Hypothalamus (tissue), 51 donors: ENCODE measurements at regions not wholly inside any gene's neighbourhood (a gene's known extent, or its start where the extent isn't known, plus 50 kb on each side); places are given as distances from the start of the nearest gene placed in this dataset.
"Not testable (repeated sequence)": the region's sequence is repeated elsewhere in the genome, so short reads cannot be mapped to it uniquely, and the experiment has no call there.

ENCODE experiments used
- DNase-seq, 51 donors: peaks; one replicate each; lab custom pipeline; 2025; lab: John Stamatoyannopoulos, UW

DNA sequence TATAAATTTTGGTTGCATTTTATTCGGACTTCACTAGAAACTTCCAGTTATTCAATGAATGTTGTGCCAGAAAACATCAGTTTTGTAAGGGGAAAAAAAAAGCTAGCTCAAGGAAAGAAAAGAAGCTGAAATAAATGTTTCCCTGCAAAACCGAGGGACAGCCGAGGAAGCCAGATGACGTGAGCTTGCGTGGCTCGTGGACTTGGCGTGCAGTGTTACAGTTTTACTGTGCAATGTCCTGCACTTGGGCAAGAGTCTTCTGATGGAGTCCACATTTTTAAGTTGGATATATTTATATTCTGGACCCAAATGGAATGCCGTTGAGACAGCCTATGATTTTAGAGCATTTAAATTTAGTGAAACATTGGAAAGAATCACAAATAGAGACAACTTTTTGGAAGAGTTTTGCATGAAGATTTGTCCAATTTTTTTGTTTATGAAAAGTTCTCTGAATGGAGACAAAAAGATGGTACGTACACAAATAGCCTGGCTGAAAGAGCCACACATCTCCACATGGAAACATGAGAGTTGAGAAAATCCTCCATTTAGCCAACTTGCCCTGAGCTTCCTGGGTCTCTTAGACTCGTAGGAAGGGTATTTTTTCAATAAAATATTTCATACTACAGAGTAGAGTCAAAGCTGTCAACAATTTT, 210.5 kb downstream of the BANP start:
- DNase-seq = not testable (repeated sequence)

GRCh38 chr16:88162778-88163177, 211.5 kb downstream of the BANP start:
- DNase-seq = not testable (repeated sequence)

GRCh38 chr16:88164196-88165039, 213.2 kb downstream of the BANP start:
- DNase-seq = not testable (repeated sequence)

DNA sequence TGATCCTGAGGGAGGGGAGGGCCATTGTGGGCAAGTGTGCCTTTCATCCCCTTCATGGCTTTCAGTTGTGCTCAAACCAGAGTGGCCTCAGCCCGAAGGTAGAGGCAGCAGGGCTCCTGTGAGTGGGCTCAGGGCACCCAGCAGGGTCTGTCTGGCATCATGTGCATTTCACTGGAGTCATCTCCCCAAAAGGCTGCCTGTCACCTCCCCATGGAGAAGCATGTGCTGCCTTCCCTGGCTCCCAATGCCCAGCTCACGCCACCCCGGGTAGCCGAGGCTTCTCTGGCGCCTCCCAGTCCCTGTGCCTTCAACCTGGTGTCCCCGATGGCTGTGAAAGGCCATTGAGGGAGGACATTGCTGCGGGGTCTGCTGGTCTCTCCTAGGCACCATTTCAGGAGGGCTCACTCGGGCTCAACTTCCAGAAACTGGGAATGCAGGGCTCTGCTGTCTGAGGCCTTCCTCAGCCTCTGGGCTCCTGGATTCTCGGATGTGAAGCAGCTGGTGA, 213.9 kb downstream of the BANP start:
- DNase-seq = not testable (repeated sequence)

DNA sequence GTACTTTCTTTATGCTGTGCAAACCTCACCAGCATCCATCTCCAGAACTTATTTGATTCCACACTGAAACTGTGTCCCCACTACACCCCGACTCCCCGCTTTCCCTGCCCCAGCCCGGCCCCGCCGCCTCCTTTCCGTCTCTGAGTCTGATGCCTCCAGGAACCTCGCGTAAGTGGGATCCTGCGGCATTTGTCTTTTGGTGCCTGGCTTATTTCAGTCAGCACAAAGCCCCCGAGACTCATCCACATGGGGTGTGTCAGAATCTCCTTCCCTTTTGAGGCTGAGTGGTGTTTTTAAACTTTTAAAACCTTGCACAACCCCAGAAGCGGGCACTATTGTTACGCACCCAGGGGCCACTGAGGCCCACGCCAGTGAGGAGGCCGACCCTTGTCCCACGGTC, 214.4 kb downstream of the BANP start:
- not testable (repeated sequence) for DNase-seq

DNA sequence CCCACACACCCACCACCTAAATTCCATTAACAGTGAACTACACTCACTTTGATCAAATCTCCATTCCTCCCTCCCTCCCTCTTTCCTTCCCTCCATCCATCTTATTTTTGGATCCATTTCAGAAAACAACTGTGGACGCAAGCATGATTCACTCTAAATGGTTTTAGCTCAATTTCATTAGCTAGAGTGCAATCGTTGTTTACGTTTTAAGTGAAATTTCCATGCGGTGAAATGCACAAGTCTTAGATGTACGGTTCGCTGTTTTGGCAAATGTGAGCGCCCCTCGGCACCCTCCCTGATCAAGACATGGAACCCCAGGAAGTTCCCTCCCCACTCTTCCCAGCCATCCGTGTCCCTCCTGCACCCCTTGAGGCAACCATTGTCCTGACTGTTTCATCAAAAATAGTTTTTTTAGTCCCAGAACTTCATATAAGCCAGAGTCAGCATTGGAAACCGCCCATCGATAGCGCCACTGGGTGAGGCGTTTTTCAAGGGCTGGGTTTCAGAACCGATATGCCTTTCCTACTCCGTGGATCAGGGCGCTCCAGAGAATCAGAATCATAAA, 215.1 kb downstream of the BANP start:
- not testable (repeated sequence) for DNase-seq

DNA sequence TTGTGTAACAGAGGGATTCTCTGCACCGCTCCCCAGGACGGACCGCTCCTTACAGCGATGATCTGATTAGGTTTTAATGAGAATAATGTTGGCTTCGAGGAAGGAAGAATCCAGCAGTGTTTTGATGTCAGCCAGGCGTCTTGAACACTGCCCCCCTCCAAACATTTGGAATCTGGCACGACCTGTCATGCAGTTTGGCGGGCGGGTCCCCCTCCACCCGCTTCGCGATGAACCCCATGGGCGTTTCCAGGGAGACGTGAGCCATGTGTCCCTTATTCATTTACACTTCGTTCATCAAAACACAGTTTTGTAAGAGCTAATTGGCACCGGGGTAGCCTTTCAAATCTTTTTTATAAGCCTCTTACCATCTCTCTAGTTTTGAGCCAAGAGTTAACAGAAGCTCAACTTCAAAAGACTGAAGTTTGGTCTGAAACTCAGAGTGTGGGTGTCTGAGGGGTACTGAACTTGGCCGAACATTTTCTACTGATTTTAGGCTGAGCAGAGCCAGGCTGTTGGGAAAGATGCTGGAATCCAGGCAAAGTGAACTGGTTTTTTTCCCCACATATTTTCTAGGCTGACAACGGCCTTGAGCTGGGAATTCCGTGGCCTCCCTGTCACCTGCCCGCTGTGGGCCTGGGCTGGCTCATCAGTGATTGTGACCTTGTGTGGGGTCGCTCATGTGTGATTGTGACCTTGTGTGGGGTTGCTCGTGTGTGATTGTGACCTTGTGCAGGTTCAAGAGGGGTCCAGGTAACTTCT, 214.8 kb upstream of the ZNF469 start:
- DNase-seq = peak in 5 of 51 donors; percentile 6 to 22 (median 15)

- DNase-seq = not testable (repeated sequence)
Observed at GRCh38 chr16:88168557-88168949, 214.2 kb upstream of the ZNF469 start.

DNA sequence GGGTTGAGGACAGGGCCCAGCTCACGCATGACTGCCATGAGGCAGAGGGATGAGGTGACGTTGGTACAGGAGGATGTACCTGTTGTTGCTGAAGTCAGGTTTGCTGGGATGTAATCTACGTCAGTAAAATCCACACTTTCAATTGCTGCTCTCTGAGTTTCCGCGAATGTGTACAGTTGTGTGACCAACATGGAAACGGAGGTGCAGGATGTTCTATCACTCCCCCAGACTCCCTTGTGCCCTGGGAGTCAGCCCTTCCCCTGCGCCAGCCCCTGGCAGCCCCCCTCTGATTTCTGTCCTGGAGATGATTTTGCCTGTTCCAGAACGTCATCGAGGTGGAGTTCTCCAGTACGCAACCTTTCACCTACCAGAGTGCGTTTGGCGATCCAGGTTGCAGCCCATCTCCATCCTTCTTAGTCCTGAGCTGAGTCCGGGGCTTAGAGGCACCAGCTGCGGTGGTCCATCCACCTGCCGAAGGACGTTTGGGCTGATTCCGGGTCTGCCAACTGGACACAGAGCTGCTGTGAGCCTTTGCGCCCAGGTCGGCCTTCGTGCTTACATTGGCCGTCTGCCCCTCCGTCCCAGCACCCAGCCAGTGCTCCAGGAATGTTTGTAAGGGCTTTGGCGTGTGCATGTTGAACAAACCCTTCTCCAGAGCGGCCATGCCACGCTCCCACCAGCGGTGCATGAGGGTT, 213.5 kb upstream of the ZNF469 start:
- not testable (repeated sequence) for DNase-seq

DNA sequence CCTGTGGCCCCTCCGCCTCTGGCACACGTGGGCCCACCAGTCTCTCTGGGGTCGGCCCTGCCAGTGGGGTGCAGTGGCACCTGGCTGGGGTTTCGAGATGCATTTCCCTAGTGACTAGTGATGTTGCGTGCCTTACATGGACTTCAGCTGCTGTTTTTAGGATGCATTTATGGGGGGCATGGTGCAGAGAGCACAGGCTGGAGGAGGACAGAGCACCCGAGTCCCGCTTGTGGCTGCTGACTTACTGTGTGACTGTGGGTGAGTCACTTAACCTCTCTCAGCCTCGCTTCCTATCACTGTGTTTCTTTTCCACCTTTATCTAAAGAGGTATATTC, 213.0 kb upstream of the ZNF469 start:
- DNase-seq = not testable (repeated sequence)

DNA sequence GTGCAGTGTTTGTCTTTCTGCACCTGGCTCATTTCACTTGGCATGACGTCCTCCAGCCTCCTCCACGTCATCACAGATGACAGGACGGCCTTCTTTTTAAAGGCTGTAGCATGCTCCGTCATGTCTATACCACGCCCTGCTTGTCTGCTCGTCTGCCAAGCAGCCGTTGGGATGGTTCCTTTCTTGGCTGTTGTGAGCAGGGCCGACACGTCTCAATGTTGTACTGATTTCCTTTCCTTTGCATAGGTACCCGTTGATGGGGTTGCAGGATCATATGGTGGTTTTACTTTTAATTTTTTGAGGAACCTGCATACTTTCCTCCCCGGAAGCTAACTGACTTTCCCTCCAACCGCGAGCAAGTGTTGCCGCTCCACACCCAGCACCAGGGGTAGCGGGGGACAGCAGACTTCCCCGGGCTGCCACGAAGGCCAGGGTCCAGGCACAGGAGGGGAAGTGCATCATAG, 212.2 kb upstream of the ZNF469 start:
- DNase-seq = no peak

- not testable (repeated sequence) for DNase-seq
Observed at GRCh38 chr16:88171126-88171525, 211.6 kb upstream of the ZNF469 start.

DNA sequence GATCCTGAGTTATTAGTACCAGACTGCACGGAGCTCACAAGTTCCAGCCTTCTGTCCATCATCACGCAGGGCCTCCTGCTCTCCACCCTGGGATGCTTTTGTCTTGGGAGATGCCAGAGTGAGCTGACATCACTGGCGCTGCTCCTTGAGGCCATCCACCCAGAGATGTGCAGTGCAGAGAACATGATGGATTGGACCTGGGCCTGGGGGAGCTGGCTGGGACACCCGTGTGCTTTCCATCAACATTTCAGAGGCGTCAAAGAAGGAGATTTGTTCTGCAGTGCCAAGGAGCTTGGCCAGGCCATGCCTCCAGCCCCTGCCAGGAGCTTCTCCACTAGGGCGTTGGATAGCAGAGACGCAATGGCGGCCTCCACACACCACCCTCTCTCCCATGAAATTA, 206.6 kb upstream of the ZNF469 start:
- not testable (repeated sequence) for DNase-seq

- not testable (repeated sequence) for DNase-seq
Observed at GRCh38 chr16:88176591-88177180, 206.1 kb upstream of the ZNF469 start.

- not testable (repeated sequence) for DNase-seq
Observed at GRCh38 chr16:88178251-88178650, 204.5 kb upstream of the ZNF469 start.

GRCh38 chr16:88178896-88179295, 203.9 kb upstream of the ZNF469 start:
- DNase-seq = not testable (repeated sequence)

GRCh38 chr16:88182967-88183881, 199.5 kb upstream of the ZNF469 start:
- not testable (repeated sequence) for DNase-seq

- DNase-seq = not testable (repeated sequence)
Observed at GRCh38 chr16:88184053-88184452, 198.7 kb upstream of the ZNF469 start.
